Right lobe of liver (tissue), 6 donors: ENCODE measurements at regions not wholly inside any gene's neighbourhood (a gene's known extent, or its start where the extent isn't known, plus 50 kb on each side); places are given as distances from the start of the nearest gene placed in this dataset.

ENCODE experiments used
- ATAC-seq, 4 donors: fragments of 200-7000 bp; cut with Tn5 transposase; one replicate each; pipeline ENCODE4 v1.9.1; 2020; ENCODE audit warnings: mild to moderate bottlenecking in 4 of 4, moderate library complexity in 4 of 4
- DNase-seq, 3 donors: peaks; one replicate each; pipeline ENCODE4 v3.0.0-alpha.2; 2020
- H3K27ac ChIP-seq, 3 donors: fragments of 200-600 bp; one replicate each; pipeline ENCODE4 v1.8.0; 2022
- H3K27me3 ChIP-seq, 2 donors: fragments of 200-600 bp; one replicate each; pipeline ENCODE4 v1.8.0; 2022
- H3K36me3 ChIP-seq, 4 donors: fragments of 200-600 bp; sonication (generic) in 1 of 4; one replicate each; pipeline versions ENCODE4 v1.5.1 to v1.8.0; 2017 to 2022; ENCODE audit warnings: control low read depth in 1 of 4
- H3K4me1 ChIP-seq, 4 donors: fragments of 200-600 bp; sonication (generic) in 1 of 4; one replicate each; pipeline versions ENCODE4 v1.5.1 to v1.8.0; 2017 to 2022; ENCODE audit warnings: control low read depth in 1 of 4
- H3K4me3 ChIP-seq, 3 donors: fragments of 200-600 bp; one replicate each; pipeline ENCODE4 v1.8.0; 2022
- H3K9me3 ChIP-seq, 4 donors: fragments of 200-600 bp; sonication (generic) in 1 of 4; one replicate each; pipeline versions ENCODE4 v1.5.1 to v1.8.0; 2017 to 2022; ENCODE audit warnings: control low read depth in 1 of 4
- CTCF ChIP-seq, 4 donors: fragments of 200-600 bp in 3 of 4; fragments of 450-650 bp in 1 of 4; IDR thresholded peaks; one replicate each; pipeline versions ENCODE4 v1.5.1 to v1.8.0; 2016 to 2022; ENCODE audit warnings: antibody characterized with exemption in 4 of 4, mild to moderate bottlenecking in 2 of 4
- POLR2A ChIP-seq: fragments of 450-650 bp; IDR thresholded peaks from one replicate; pipeline ENCODE4 v1.6.1; 2017; ENCODE audit warnings: antibody characterized with exemption, mild to moderate bottlenecking
- WGBS: methylation state at CpG from one replicate; pipeline ENCODE4 v1.1.6; 2018; ENCODE audit warnings: low coverage, low lambda C conversion rate; ENCODE audit not compliant: insufficient coverage; ENCODE audit errors: missing lambda C conversion rate; 5-methylcytosine and 5-hydroxymethylcytosine counted together
- intact Hi-C, 2 donors: fragments of 100-400 bp; cut with DNase I; formaldehyde crosslinking; loops; one replicate each; pipeline versions ENCODE4 v1.11.2 to v1.14.1; 2022
- donor health status: DM: no; HTN: yes; CAD: no.
- donor health status: DM: no; HTN: no; CAD: no.
- donor health status: DM: no; HTN: no; CAD: no.
- donor health status: DM: no; HTN: yes; CAD: no.
- donor health status: DM: no; HTN: yes; CAD: no.

DNA sequence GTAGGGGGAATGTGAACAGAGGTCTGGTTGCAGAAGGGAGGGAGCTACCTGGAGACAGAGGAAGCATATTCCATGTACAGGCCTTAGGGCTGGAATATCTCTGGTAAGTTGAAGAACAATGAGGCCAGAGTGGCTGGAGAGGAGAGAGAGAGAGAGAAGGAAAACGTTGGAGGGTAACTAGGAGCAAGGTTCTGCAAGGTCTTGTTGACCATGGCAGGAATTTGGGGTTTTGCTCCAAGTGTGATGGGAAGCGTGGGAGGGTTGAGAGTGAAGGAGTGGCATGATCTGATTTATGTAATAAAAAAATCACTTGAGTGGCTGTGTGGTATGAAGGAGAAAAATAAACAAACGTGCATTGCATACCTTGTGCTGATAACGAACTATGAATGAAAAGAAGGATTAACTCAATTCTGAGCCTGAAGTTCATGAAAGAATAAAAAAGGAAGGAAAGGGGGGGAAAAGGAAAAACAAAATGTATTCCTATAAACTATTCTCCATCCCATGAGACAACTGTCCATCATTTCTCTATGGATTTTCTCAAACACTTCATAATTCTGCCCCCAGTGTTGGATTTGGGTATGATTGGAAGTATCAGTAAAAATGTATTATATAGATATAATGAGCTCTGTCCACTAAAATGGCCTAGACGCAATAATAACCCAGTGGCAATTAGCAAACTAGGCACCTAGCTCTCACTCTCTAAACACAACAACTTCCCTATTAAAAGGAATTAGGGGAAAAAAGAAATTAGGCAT, 59.7 kb upstream of the PMAIP1 start:
- no peak overlapping the region for H3K27ac ChIP-seq
- no peak for TF ChIP-seq POLR2A
- no peak for TF ChIP-seq CTCF (IDR thresholded peaks at IDR 0.05)
- intact Hi-C loops, result loop anchor here in 1 of 2 donors (10.0 kb wide), 1 partner anchor 715 kb away; no protein-coding TSS in a partner anchor
- WGBS, result 57% methylated on average over 5 of the region's 5 CpGs
- no peaks in the 10 kb centered on the region for H3K36me3 ChIP-seq
- DNase-seq (no peak), ATAC-seq (no peak)
- H3K4me3 ChIP-seq, result no peak overlapping the region
- no peaks in the 10 kb centered on the region for H3K4me1 ChIP-seq
- H3K27me3 ChIP-seq, result no peaks in the 10 kb centered on the region
- no peaks in the 10 kb centered on the region for H3K9me3 ChIP-seq

- ATAC-seq (no peak), DNase-seq (no peak)
- Histone ChIP-seq H3K4me1 (no peaks in the 10 kb centered on the region), H3K9me3 (no peaks in the 10 kb centered on the region), H3K36me3 (no peaks in the 10 kb centered on the region), H3K27me3 (no peaks in the 10 kb centered on the region), H3K27ac (no peak overlapping the region), H3K4me3 (no peak overlapping the region)
- TF ChIP-seq CTCF (IDR thresholded peaks at IDR 0.05), result no peak
- no peak for TF ChIP-seq POLR2A
- intact Hi-C loops, result loop anchor here in 1 of 2 donors (10.0 kb wide), 1 partner anchor 716 kb away; no protein-coding TSS in a partner anchor
- 39% methylated on average over 2 of the region's 2 CpGs for WGBS
These were observed 60.5 kb upstream of the PMAIP1 start for GRCh38 chr18:59839246-59839645.

GRCh38 chr18:59837586-59837985, 62.2 kb upstream of the PMAIP1 start:
- no peaks in the 10 kb centered on the region for H3K4me1 ChIP-seq
- intact Hi-C loops, result loop anchor here in 1 of 2 donors (10.0 kb wide), 1 partner anchor 717 kb away; no protein-coding TSS in a partner anchor
- no peak overlapping the region for H3K4me3 ChIP-seq
- no peaks in the 10 kb centered on the region for H3K27me3 ChIP-seq
- no peak overlapping the region for H3K27ac ChIP-seq
- H3K9me3 ChIP-seq, result no peaks in the 10 kb centered on the region
- no peaks in the 10 kb centered on the region for H3K36me3 ChIP-seq
- DNase-seq, result no peak
- WGBS, result 14% methylated on average over 7 of the region's 7 CpGs
- ATAC-seq, result peak; percentile 79 to 93 (median 84)
- no peak for TF ChIP-seq POLR2A
- peak; percentile 75 to 90 (median 86) for TF ChIP-seq CTCF (IDR thresholded peaks at IDR 0.05)

- H3K27me3 ChIP-seq, result no peaks in the 10 kb centered on the region
- H3K4me1 ChIP-seq, result no peaks in the 10 kb centered on the region
- WGBS, result 48% methylated on average over 13 of the region's 13 CpGs
- DNase-seq (no peak), ATAC-seq (no peak)
- no peak overlapping the region for H3K27ac ChIP-seq
- H3K9me3 ChIP-seq, result no peaks in the 10 kb centered on the region
- intact Hi-C loops, result loop anchor here in 1 of 2 donors (10.0 kb wide), 1 partner anchor 719 kb away; no protein-coding TSS in a partner anchor
- H3K4me3 ChIP-seq, result no peak overlapping the region
- H3K36me3 ChIP-seq, result no peaks in the 10 kb centered on the region
- TF ChIP-seq CTCF (IDR thresholded peaks at IDR 0.05) (no peak), POLR2A (no peak)
These were observed 64.0 kb upstream of the PMAIP1 start for GRCh38 chr18:59835605-59836379.
